B cell (primary cell): ENCODE measurements at regions not wholly inside any gene's neighbourhood (a gene's known extent, or its start where the extent isn't known, plus 50 kb on each side); places are given as distances from the start of the nearest gene placed in this dataset.

Experiments
- ATAC-seq: fragments of 200-7000 bp; cut with Tn5 transposase; one replicate; pipeline ENCODE4 v1.10.0; 2021; ENCODE audit warnings: low read depth, mild to moderate bottlenecking, moderate number of reproducible peaks, moderate library complexity
- CTCF ChIA-PET: fragments of 350-600 bp; sonication (Branson Sonifier 250); formaldehyde crosslinking; loops from one replicate; lab custom pipeline; 2021; ENCODE audit warnings: antibody characterized with exemption, inconsistent platforms; lab: Charles Lee
- POLR2A ChIA-PET: fragments of 350-600 bp; sonication (Branson Sonifier 250); formaldehyde crosslinking; loops from one replicate; lab custom pipeline; 2021; ENCODE audit warnings: antibody characterized with exemption; lab: Charles Lee
- DNase-seq: peaks from one replicate; pipeline ENCODE4 v3.0.0; 2013
- H2AFZ ChIP-seq: 2 replicates; pipeline ENCODE4 v1.6.1; 2012; ENCODE audit warnings: mild to moderate bottlenecking, low read depth, low read length; ENCODE audit not compliant: insufficient read depth, poor library complexity, severe bottlenecking
- H3K27ac ChIP-seq, 2 donors: 1 replicate in 1 of 2; 2 replicates in 1 of 2; pipeline ENCODE4 v1.5.1; 2012 to 2013; ENCODE audit warnings: low read length in 2 of 2, mild to moderate bottlenecking in 2 of 2, moderate library complexity in 1 of 2
- H3K27me3 ChIP-seq, 4 experiments: fragments of 200-600 bp in 1 of 4; sonication (generic) in 1 of 4; replicated peaks in 1 of 4; 1 replicate in 2 of 4; 2 replicates in 2 of 4; pipeline versions ENCODE4 v1.6.1 to v1.7.0; 2013 to 2016; ENCODE audit warnings: low read length in 3 of 4, mild to moderate bottlenecking in 2 of 4, mixed read lengths in 1 of 4, moderate library complexity in 1 of 4; ENCODE audit not compliant: insufficient read depth in 4 of 4, control insufficient read depth in 3 of 4; ENCODE audit errors: control extremely low read depth in 1 of 4
- H3K36me3 ChIP-seq, 2 experiments: replicated peaks in 1 of 2; 1 replicate in 1 of 2; 2 replicates in 1 of 2; pipeline versions ENCODE4 v1.6.1 to v1.7.1; 2013; ENCODE audit warnings: low read length in 1 of 2; ENCODE audit not compliant: insufficient read depth in 2 of 2, control insufficient read depth in 1 of 2; ENCODE audit errors: control extremely low read depth in 1 of 2, extremely low read depth in 1 of 2
- H3K4me1 ChIP-seq, 2 donors: fragments of 200-600 bp in 1 of 2; sonication (generic) in 1 of 2; 1 replicate in 1 of 2; 2 replicates in 1 of 2; pipeline versions ENCODE4 v1.5.1 to v1.6.1; 2013 to 2017; ENCODE audit warnings: low read length in 2 of 2; ENCODE audit not compliant: control insufficient read depth in 2 of 2, insufficient read depth in 2 of 2
- H3K4me2 ChIP-seq: replicated peaks from 2 replicates; pipeline ENCODE3; 2012; ENCODE audit warnings: mild to moderate bottlenecking, low read depth, low read length; ENCODE audit not compliant: poor library complexity, severe bottlenecking
- H3K4me3 ChIP-seq, 5 experiments: fragments of 200-600 bp in 1 of 5; sonication (generic) in 1 of 5; 1 replicate in 3 of 5; 2 replicates in 2 of 5; pipeline versions ENCODE4 v1.5.1 to v1.7.0; 2011 to 2016; ENCODE audit warnings: low read length in 4 of 5, mild to moderate bottlenecking in 4 of 5, low read depth in 2 of 5, control low read depth in 1 of 5, moderate library complexity in 1 of 5; ENCODE audit not compliant: insufficient read depth in 1 of 5; ENCODE audit errors: control extremely low read depth in 1 of 5, extremely low read depth in 1 of 5
- H3K79me2 ChIP-seq: fragments of 200-600 bp; sonication (generic); one replicate; pipeline ENCODE4 v1.6.0; 2016; ENCODE audit warnings: low read length; ENCODE audit not compliant: control insufficient read depth, insufficient read depth
- H3K9ac ChIP-seq: fragments of 200-600 bp; sonication (generic); 2 replicates; pipeline ENCODE4 v1.6.1; 2017; ENCODE audit warnings: mild to moderate bottlenecking, low read length, moderate library complexity
- H3K9me3 ChIP-seq, 3 donors: one replicate each; pipeline versions ENCODE4 v1.6.1 to v1.7.1; 2013; ENCODE audit warnings: low read length in 2 of 3; ENCODE audit not compliant: control insufficient read depth in 2 of 3, insufficient read depth in 1 of 3; ENCODE audit errors: control extremely low read depth in 1 of 3
- H4K20me1 ChIP-seq: 2 replicates; pipeline ENCODE4 v1.6.0; 2012; ENCODE audit warnings: mild to moderate bottlenecking, low read length; ENCODE audit not compliant: insufficient read depth, control insufficient read depth, poor library complexity, severe bottlenecking
- H3K27ac Mint-ChIP-seq: one replicate; pipeline ENCODE4 v1.8.0; 2021; ENCODE audit warnings: mixed read lengths
- H3K27me3 Mint-ChIP-seq: one replicate; pipeline ENCODE4 v1.8.0; 2021; ENCODE audit warnings: mixed read lengths
- H3K4me1 Mint-ChIP-seq: one replicate; pipeline ENCODE4 v1.8.0; 2021; ENCODE audit warnings: mixed read lengths
- H3K4me3 Mint-ChIP-seq: one replicate; pipeline ENCODE4 v1.8.0; 2021; ENCODE audit warnings: mixed read lengths
- H3K9me3 Mint-ChIP-seq: one replicate; pipeline ENCODE4 v1.8.0; 2022; ENCODE audit warnings: mixed read lengths; ENCODE audit not compliant: insufficient read depth
- CTCF ChIP-seq: fragments of 200-600 bp; IDR thresholded peaks from one replicate; pipeline ENCODE4 v1.8.0; 2022; ENCODE audit warnings: antibody characterized with exemption, mild to moderate bottlenecking
- EZH2 ChIP-seq: IDR thresholded peaks from 2 replicates; pipeline ENCODE4 v1.6.1; 2012; ENCODE audit warnings: borderline replicate concordance, low read depth, mild to moderate bottlenecking, moderate library complexity, low read length; ENCODE audit not compliant: insufficient read depth, poor library complexity, severe bottlenecking
- WGBS: methylation state at CpG from one replicate; pipeline ENCODE4 v1.1.5; 2013; ENCODE audit warnings: missing lambda C conversion rate; ENCODE audit not compliant: insufficient coverage; 5-methylcytosine and 5-hydroxymethylcytosine counted together
- intact Hi-C: fragments of 100-400 bp; cut with micrococcal nuclease; formaldehyde crosslinking; loops from one replicate; pipeline ENCODE4 v1.10.0; 2022

- no peak for DNase-seq
- H3K27ac ChIP-seq: no peak overlapping the region
- ATAC-seq: no peak
- TF ChIP-seq EZH2: no peak
- ChIA-PET POLR2A (no interaction called here), CTCF (no interaction called here)
- no peak overlapping the region for H3K9ac ChIP-seq
- no peaks in the 10 kb centered on the region for H4K20me1 ChIP-seq
- Mint-ChIP-seq H3K4me3 (peak overlapping the region; percentile 84), H3K4me1 (peaks cover 14% of the 10 kb centered on the region), H3K27ac (no peak overlapping the region), H3K9me3 (no peaks in the 10 kb centered on the region), H3K27me3 (peaks cover 40% of the 10 kb centered on the region)
- H3K36me3 ChIP-seq: no peaks in the 10 kb centered on the region
- 12% methylated on average over 6 of the region's 13 CpGs for WGBS
- no peaks in the 10 kb centered on the region for H3K79me2 ChIP-seq
- H2AFZ ChIP-seq: peak overlapping the region; percentile 48
- peak overlapping the region; percentile 53 for H3K4me2 ChIP-seq
- intact Hi-C loops: no loop called here
- no peaks in the 10 kb centered on the region for H3K9me3 ChIP-seq
- peaks cover 0 to 4% of the 10 kb centered on the region in 2 donors for H3K4me1 ChIP-seq
- H3K4me3 ChIP-seq: peak overlapping the region in 2 of 5 experiments; percentile 1 to 13
- H3K27me3 ChIP-seq: peaks cover 0 to 7% (median 4%) of the 10 kb centered on the region in 4 experiments
These were observed 419.6 kb upstream of the POU3F3 start for GRCh38 chr2:104434318-104434792.

GRCh38 chr2:104434966-104435365 lies 418.9 kb upstream of the POU3F3 start:
- no peak for DNase-seq
- ChIA-PET POLR2A (no interaction called here), CTCF (no interaction called here)
- H2AFZ ChIP-seq: no peak overlapping the region
- H3K27ac ChIP-seq: no peak overlapping the region
- no peaks in the 10 kb centered on the region for H3K79me2 ChIP-seq
- no CpG with 5 or more reads among the region's 3 CpGs for WGBS
- Mint-ChIP-seq H3K9me3 (no peaks in the 10 kb centered on the region), H3K4me3 (peak overlapping the region; percentile 84), H3K27me3 (peaks cover 34% of the 10 kb centered on the region), H3K27ac (no peak overlapping the region), H3K4me1 (peaks cover 14% of the 10 kb centered on the region)
- no peaks in the 10 kb centered on the region for H3K9me3 ChIP-seq
- H3K4me1 ChIP-seq: peaks cover 0 to 4% of the 10 kb centered on the region in 2 donors
- H3K36me3 ChIP-seq: no peaks in the 10 kb centered on the region
- no peak for ATAC-seq
- intact Hi-C loops: no loop called here
- H3K4me2 ChIP-seq: peak overlapping the region; percentile 53
- no peaks in the 10 kb centered on the region for H4K20me1 ChIP-seq
- no peak overlapping the region for H3K9ac ChIP-seq
- TF ChIP-seq CTCF (no peak), EZH2 (no peak)
- H3K4me3 ChIP-seq: no peak overlapping the region
- H3K27me3 ChIP-seq: peaks cover 0 to 7% (median 4%) of the 10 kb centered on the region in 4 experiments
